ENCODE measurements at regions not wholly inside any gene's neighbourhood (a gene's known extent, or its start where the extent isn't known, plus 50 kb on each side); places are given as distances from the start of the nearest gene placed in this dataset.

DNA sequence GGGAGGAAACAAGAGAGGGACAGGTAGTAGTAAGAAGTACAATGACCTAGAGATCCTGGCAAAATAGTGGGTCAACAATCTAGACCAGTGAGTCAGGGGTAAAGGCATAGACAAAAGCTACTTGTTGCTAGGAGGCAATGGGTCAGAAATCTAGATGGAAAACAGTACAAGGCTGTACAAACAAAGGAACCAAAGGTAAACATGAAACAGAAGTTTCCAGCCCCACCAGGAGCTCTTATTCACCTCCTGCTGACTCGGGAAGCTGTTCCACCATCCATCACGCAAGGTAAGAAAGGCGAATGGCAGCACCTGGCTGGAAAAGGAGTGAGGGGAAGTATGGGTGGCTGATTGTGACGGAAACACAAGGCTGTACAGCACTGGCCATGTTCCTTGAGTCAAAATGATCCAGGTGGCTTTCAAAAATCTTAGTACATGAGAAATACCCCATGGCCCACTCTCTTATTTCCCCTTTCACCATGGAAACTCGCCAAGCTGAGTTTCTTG, 70.5 kb upstream of the RAI14 start:
- TF ChIP-seq, protein P1, sequence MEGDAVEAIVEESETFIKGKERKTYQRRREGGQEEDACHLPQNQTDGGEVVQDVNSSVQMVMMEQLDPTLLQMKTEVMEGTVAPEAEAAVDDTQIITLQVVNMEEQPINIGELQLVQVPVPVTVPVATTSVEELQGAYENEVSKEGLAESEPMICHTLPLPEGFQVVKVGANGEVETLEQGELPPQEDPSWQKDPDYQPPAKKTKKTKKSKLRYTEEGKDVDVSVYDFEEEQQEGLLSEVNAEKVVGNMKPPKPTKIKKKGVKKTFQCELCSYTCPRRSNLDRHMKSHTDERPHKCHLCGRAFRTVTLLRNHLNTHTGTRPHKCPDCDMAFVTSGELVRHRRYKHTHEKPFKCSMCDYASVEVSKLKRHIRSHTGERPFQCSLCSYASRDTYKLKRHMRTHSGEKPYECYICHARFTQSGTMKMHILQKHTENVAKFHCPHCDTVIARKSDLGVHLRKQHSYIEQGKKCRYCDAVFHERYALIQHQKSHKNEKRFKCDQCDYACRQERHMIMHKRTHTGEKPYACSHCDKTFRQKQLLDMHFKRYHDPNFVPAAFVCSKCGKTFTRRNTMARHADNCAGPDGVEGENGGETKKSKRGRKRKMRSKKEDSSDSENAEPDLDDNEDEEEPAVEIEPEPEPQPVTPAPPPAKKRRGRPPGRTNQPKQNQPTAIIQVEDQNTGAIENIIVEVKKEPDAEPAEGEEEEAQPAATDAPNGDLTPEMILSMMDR (IDR thresholded peaks at IDR 0.05; ENCODE audit: extremely low read depth in 1 of 2, insufficient read depth in 1 of 2, low read depth in 1 of 2, low read length in 2 of 2): no peak
- TF ChIP-seq POLR2AphosphoS5 (IDR thresholded peaks at IDR 0.05; ENCODE audit: insufficient read depth, low read depth, low read length) (peak; percentile 82), POLR2A (IDR thresholded peaks at IDR 0.05; ENCODE audit: low read depth, low read length) (peak; percentile 83), MYC (IDR thresholded peaks at IDR 0.05; ENCODE audit: low read depth, low read length) (no peak), GATA2 (IDR thresholded peaks at IDR 0.05; ENCODE audit: insufficient read depth, insufficient read length, low read depth, low read length) (no peak), EZH2 (IDR thresholded peaks at IDR 0.05; ENCODE audit: borderline replicate concordance, low read depth, low read length, severe bottlenecking) (no peak), FOS (IDR thresholded peaks at IDR 0.05; ENCODE audit: borderline replicate concordance, insufficient read depth, low read length) (peak; percentile 89)
- TF ChIP-seq, protein P2, sequence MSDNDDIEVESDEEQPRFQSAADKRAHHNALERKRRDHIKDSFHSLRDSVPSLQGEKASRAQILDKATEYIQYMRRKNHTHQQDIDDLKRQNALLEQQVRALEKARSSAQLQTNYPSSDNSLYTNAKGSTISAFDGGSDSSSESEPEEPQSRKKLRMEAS (IDR thresholded peaks at IDR 0.05; ENCODE audit: insufficient read depth, insufficient read length): no peak
